NB4 (cell line): ENCODE measurements at regions not wholly inside any gene's neighbourhood (a gene's known extent, or its start where the extent isn't known, plus 50 kb on each side); places are given as distances from the start of the nearest gene placed in this dataset.

ENCODE experiments used
- DNase-seq: peaks from one replicate; pipeline ENCODE4 v3.0.0; 2010; ENCODE audit warnings: low read depth
- H3K4me3 ChIP-seq: one replicate; pipeline ENCODE4 v1.5.1; 2011; ENCODE audit warnings: mild to moderate bottlenecking, low read depth, low read length, moderate library complexity
- MYC ChIP-seq: IDR thresholded peaks from 2 replicates; pipeline ENCODE4 v1.6.1; 2011; ENCODE audit warnings: low read depth, low read length
- POLR2A ChIP-seq: IDR thresholded peaks from 2 replicates; pipeline ENCODE4 v1.6.1; 2011; ENCODE audit warnings: mild to moderate bottlenecking; ENCODE audit not compliant: insufficient read length; ENCODE audit errors: extremely low read depth
- TF ChIP-seq, protein P1 (sequence below): IDR thresholded peaks from one replicate; pipeline ENCODE4 v1.5.1; 2012; ENCODE audit warnings: low read depth, low read length
- TF ChIP-seq, protein P2 (sequence below): IDR thresholded peaks from 2 replicates; pipeline ENCODE4 v1.6.1; 2011; ENCODE audit warnings: low read depth, low read length

DNA sequence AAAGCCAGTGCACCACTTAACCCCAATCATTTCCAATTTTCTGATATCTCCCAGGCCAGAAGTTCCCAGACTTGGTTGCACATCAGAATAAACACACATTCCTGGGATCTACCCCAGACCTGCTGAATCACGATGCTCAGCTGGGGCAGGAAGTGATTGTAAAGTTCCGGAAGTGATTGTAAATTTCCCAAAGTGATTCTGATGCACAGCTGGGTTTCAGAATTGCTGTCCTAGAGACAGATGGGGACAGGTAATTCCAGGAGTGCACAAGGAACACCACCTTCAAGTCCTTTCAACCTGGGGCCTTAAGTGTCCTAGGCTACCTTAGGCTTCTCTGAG lies 104.2 kb upstream of the EEPD1 start:
- DNase-seq, result no peak
- TF ChIP-seq, protein P1, sequence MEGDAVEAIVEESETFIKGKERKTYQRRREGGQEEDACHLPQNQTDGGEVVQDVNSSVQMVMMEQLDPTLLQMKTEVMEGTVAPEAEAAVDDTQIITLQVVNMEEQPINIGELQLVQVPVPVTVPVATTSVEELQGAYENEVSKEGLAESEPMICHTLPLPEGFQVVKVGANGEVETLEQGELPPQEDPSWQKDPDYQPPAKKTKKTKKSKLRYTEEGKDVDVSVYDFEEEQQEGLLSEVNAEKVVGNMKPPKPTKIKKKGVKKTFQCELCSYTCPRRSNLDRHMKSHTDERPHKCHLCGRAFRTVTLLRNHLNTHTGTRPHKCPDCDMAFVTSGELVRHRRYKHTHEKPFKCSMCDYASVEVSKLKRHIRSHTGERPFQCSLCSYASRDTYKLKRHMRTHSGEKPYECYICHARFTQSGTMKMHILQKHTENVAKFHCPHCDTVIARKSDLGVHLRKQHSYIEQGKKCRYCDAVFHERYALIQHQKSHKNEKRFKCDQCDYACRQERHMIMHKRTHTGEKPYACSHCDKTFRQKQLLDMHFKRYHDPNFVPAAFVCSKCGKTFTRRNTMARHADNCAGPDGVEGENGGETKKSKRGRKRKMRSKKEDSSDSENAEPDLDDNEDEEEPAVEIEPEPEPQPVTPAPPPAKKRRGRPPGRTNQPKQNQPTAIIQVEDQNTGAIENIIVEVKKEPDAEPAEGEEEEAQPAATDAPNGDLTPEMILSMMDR, result no peak
- TF ChIP-seq POLR2A, result no peak
- TF ChIP-seq MYC, result no peak
- TF ChIP-seq, protein P2, sequence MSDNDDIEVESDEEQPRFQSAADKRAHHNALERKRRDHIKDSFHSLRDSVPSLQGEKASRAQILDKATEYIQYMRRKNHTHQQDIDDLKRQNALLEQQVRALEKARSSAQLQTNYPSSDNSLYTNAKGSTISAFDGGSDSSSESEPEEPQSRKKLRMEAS, result no peak
- H3K4me3 ChIP-seq, result no peak overlapping the region

DNA sequence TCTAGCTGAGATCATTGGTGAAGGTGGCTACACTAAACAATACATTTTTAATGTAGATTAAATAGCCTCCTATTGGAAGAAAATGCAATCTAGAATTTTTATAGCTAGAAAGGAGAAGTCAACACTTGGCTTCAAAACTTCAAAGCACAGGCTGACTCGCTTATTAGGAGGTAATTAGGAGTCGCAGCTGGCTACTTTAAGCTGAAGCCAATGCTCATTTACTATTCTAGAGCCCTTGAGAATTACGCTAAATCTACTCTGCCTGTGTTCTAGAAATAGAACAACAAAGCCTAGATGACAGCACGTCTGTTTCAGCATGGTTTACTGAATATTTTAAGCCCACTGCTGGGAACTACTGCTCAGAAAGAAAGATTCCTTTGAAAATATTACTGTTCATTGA lies 101.6 kb upstream of the EEPD1 start:
- no peak for TF ChIP-seq MYC
- TF ChIP-seq, protein P2, result no peak
- no peak for TF ChIP-seq POLR2A
- TF ChIP-seq, protein P1, result no peak
- no peak for DNase-seq
- H3K4me3 ChIP-seq, result no peak overlapping the region

DNA sequence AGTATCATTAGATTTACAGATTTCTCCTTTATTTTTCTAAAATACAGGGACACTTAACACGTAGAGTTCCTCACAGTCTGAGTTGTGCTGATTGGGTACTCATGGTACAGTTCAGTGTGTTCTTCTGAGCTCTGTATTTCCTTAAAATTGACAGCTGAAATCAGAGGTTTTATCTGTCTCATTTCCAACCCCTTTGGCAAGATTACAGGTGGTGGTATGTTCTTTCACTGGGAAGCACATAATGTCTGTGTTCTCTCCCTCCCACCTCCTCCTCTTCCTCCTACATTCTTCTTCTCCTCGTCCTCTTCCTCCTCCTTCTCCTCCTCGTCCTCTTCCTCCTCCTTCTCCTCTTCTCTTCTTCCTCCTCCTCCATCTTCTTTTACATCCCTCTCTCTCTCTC lies 99.5 kb upstream of the EEPD1 start:
- TF ChIP-seq MYC, result no peak
- TF ChIP-seq POLR2A, result no peak
- TF ChIP-seq, protein P2, result no peak
- TF ChIP-seq, protein P1, result no peak
- DNase-seq, result no peak
- H3K4me3 ChIP-seq, result no peak overlapping the region

DNA sequence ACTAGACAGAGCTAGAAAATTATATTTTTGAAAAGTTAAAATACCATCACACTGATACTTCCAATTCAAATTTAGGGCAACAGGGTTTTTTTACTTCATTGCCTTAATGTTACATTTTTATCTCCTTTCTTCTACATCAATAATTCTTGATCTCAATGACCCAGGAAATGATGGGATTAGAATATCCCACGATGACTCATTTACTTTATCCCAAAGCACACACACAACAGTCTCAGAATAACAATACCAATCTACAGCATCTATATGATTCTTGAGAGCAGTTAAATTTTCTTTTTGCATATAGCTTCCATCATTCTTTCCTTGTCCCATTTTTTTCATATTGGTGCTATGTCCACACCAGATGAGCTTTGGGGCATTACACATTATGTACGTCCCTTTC lies 98.4 kb upstream of the EEPD1 start:
- no peak for DNase-seq
- TF ChIP-seq MYC, result no peak
- no peak for TF ChIP-seq POLR2A
- TF ChIP-seq, protein P2, result no peak
- TF ChIP-seq, protein P1, result no peak
- H3K4me3 ChIP-seq, result no peak overlapping the region

DNA sequence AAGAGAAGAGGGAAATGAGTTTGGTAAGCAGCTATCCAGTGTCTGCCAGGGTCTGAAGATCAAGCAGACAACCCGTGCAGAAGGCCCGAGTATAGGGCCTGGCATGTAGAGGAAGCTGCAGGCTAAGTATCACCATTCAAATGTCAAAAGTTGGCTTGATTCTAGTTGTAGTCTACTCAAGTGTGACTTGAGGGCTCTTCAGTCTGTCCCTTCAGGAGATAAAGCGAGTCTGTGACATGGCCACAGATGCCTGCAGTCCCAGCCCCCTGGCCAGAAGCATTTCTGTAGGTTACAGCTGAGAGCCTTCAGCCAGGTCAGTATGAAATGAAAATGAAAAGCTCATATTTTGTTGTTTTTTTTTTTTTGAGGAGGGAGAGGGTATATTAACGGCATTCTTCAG lies 97.8 kb upstream of the EEPD1 start:
- no peak for DNase-seq
- TF ChIP-seq, protein P2, result no peak
- no peak overlapping the region for H3K4me3 ChIP-seq

DNA sequence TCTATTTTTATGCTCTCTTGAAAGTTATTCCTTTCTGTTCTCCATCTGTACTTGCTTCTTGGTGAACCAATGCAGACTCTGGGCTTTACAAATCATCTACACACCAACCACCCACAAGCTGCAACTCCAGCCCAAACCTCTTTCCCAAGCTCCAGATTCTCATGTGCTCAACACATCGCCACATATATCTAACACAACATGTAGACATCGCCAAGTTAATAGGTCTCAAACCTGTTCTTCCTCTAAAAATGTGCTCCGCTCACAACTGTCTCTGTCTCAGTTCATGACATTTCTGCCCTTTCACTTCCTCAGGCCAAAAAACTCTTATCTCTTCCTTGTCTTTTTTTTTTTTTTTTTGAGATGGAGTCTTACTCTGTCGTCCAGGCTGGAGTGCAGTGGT lies 95.7 kb upstream of the EEPD1 start:
- no peak for DNase-seq
- TF ChIP-seq, protein P1, result no peak
- H3K4me3 ChIP-seq, result no peak overlapping the region
